BLaER1 (cell line): ENCODE measurements at regions not wholly inside any gene's neighbourhood (a gene's known extent, or its start where the extent isn't known, plus 50 kb on each side); places are given as distances from the start of the nearest gene placed in this dataset.

ENCODE experiments used
- H3K27ac ChIP-seq: shearing (Covaris generic); formaldehyde crosslinking; 2 replicates; pipeline ENCODE4 v1.8.1; 2022
- H3K27me3 ChIP-seq: shearing (Covaris generic); formaldehyde crosslinking; 2 replicates; pipeline ENCODE4 v1.8.1; 2022
- H3K36me3 ChIP-seq: shearing (Covaris generic); formaldehyde crosslinking; 2 replicates; pipeline ENCODE4 v1.8.1; 2022
- H3K4me1 ChIP-seq: shearing (Covaris generic); formaldehyde crosslinking; 2 replicates; pipeline ENCODE4 v1.8.1; 2022
- H3K4me2 ChIP-seq: shearing (Covaris generic); formaldehyde crosslinking; 2 replicates; pipeline ENCODE4 v1.8.1; 2022
- H3K4me3 ChIP-seq: shearing (Covaris generic); formaldehyde crosslinking; 2 replicates; pipeline ENCODE4 v1.8.1; 2022
- H3K9ac ChIP-seq: shearing (Covaris generic); formaldehyde crosslinking; 2 replicates; pipeline ENCODE4 v1.8.1; 2022
- H3K9me3 ChIP-seq: shearing (Covaris generic); formaldehyde crosslinking; 2 replicates; pipeline ENCODE4 v1.8.1; 2022
- H4K20me1 ChIP-seq: shearing (Covaris generic); formaldehyde crosslinking; 2 replicates; pipeline ENCODE4 v1.8.1; 2022
- Cebpa-rat ChIP-seq: shearing (Covaris generic); IDR thresholded peaks from 2 replicates; pipeline ENCODE4 v1.8.1; 2022

DNA sequence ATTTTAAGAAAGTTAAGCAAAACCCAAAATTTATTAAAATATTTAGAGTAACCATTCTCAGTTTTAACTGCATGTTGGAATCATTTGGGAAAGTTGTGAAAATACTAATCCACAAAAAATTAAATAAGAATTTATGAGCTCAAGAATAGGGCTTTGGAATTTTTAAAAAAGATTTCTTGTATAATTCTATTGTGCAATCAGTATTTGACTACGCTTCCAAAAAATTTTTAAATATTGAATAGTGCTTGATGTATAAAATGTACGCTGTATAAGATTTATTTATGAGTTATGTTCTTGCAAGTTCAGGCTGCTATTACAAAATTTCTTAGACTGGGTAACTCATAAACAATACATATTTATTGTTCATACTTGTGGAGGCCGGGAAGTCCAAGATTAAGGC lies 571.7 kb downstream of the MMUT start:
- Histone ChIP-seq H3K4me1 (no peaks in the 10 kb centered on the region), H3K9ac (no peak overlapping the region), H3K4me3 (no peak overlapping the region), H4K20me1 (no peaks in the 10 kb centered on the region), H3K27me3 (no peaks in the 10 kb centered on the region), H3K36me3 (no peaks in the 10 kb centered on the region), H3K9me3 (no peaks in the 10 kb centered on the region), H3K4me2 (no peak overlapping the region), H3K27ac (no peak overlapping the region)
- no peak for TF ChIP-seq Cebpa-rat

DNA sequence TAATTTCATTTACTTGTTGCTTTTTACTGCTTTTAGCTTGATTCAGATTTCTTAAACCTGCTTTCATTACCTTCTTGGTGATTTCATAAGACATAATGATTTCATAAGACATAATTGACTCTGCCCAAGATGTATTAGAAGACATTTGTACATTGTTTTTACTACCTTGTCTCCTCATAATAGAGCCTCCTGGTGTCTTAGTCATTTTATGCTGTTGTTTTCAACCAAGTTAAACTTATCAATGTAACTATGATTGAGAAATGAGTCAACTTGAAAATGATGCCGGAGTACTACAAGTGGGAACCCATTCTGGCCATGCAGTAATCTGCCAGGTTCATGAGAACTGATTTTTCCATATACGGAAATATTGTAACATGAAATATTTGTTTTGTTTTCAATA lies 573.6 kb downstream of the MMUT start:
- Histone ChIP-seq H3K36me3 (no peaks in the 10 kb centered on the region), H3K27me3 (no peaks in the 10 kb centered on the region), H3K4me3 (no peak overlapping the region), H3K4me2 (no peak overlapping the region), H3K27ac (no peak overlapping the region), H3K9me3 (no peaks in the 10 kb centered on the region), H4K20me1 (no peaks in the 10 kb centered on the region), H3K4me1 (no peaks in the 10 kb centered on the region), H3K9ac (no peak overlapping the region)
- TF ChIP-seq Cebpa-rat = no peak

DNA sequence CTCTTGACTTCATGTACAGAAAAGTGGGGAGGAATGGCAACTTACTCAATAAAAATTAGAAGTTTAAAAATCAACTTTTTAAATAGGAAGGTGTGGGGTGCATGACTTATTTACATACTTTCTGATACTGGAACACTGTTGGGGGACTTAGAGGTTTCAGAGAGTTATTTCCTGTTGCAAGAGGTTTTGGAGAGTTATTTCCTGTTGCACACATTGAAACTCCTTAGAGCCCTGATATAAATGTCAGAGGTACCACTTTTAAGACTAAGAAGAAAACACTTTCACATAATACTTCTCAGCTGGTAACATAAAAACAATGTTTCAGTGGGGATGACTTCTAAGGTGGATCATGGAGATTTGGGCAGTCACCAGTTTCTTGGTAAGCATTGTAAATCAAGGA lies 579.9 kb downstream of the MMUT start:
- no peak overlapping the region for H3K9ac ChIP-seq
- no peak overlapping the region for H3K4me3 ChIP-seq
- peak overlapping the region; percentile 38; the same call in 1 of the 2 replicates for H3K27ac ChIP-seq
- no peaks in the 10 kb centered on the region for H3K27me3 ChIP-seq
- H3K4me2 ChIP-seq = peak overlapping the region; percentile 56
- H3K9me3 ChIP-seq = no peaks in the 10 kb centered on the region
- H3K36me3 ChIP-seq = no peaks in the 10 kb centered on the region
- peaks cover 10% of the 10 kb centered on the region for H3K4me1 ChIP-seq
- no peaks in the 10 kb centered on the region for H4K20me1 ChIP-seq
- no peak for TF ChIP-seq Cebpa-rat

DNA sequence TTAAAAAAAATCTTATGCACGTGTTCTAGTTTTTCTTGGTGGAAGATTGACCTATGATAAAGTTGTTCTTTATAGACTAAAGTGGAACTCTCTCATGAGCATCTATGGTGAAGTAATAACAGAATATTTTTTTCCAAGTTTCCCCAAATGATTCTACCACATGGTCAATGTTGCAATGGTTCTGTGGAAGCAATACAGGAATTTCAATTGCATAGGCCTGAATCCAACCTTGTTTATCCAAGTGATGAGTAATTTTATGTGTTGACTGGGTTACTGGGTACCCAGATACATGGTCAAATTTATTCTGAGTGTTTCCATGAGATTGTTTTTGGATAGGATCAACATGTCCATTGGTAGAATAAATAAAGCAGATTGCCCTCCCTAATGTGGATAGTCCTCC lies 581.5 kb downstream of the MMUT start:
- no peaks in the 10 kb centered on the region for H3K36me3 ChIP-seq
- H3K27ac ChIP-seq = no peak overlapping the region

DNA sequence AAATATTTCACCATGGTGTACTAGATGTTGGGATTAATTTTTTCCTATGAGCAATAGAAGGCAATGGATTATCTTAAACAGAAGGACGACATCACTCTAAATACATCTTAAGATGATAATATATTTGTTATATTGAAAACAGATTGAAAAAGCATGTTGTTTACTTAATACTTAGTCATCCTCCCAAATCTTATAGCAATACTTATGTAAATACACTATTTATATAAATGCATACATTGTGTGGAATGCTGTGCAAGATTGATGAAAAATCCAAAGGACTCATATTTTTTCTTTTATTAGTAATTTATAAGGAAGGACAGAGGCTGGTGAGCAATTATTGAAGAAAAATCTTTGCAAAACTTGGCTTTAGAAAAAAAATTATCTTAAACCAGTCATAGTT lies 593.5 kb downstream of the MMUT start:
- Histone ChIP-seq H3K4me3 (no peak overlapping the region), H3K4me1 (no peaks in the 10 kb centered on the region), H3K27ac (no peak overlapping the region), H3K36me3 (no peaks in the 10 kb centered on the region), H3K9ac (no peak overlapping the region), H3K9me3 (no peaks in the 10 kb centered on the region), H3K27me3 (no peaks in the 10 kb centered on the region), H3K4me2 (no peak overlapping the region), H4K20me1 (no peaks in the 10 kb centered on the region)
- TF ChIP-seq Cebpa-rat = no peak

More for the DNA sequence above, 581.5 kb downstream of the MMUT start:
- Histone ChIP-seq H3K4me2 (no peak overlapping the region), H3K4me3 (no peak overlapping the region), H3K27me3 (no peaks in the 10 kb centered on the region), H3K9ac (no peak overlapping the region), H3K9me3 (no peaks in the 10 kb centered on the region), H4K20me1 (no peaks in the 10 kb centered on the region), H3K4me1 (peaks cover 10% of the 10 kb centered on the region)
- TF ChIP-seq Cebpa-rat = no peak

DNA sequence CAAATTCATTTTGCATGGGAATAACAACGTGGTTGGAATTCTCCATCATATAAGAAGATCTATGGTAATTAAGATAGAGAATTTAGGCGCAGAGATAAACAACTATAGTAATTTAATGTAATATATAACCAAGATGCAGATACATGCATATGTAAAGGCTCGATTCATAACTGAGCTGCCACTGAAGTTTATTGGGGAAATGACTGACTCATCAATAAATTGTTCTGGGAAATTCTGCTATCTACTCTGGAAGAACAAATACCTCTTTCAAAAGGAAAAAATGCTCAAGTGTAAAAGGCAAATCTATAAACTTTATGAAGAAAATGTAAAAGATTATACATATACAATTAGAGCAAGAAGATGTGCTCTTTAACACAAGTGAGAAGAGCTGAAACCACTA lies 596.4 kb downstream of the MMUT start:
- peaks cover 7% of the 10 kb centered on the region for H3K9me3 ChIP-seq
- no peaks in the 10 kb centered on the region for H3K4me1 ChIP-seq
- H3K4me2 ChIP-seq = no peak overlapping the region
- H3K27me3 ChIP-seq = no peaks in the 10 kb centered on the region
- no peak overlapping the region for H3K4me3 ChIP-seq
- H4K20me1 ChIP-seq = no peaks in the 10 kb centered on the region
- H3K9ac ChIP-seq = no peak overlapping the region
- TF ChIP-seq Cebpa-rat = no peak
- H3K36me3 ChIP-seq = no peaks in the 10 kb centered on the region
- no peak overlapping the region for H3K27ac ChIP-seq

DNA sequence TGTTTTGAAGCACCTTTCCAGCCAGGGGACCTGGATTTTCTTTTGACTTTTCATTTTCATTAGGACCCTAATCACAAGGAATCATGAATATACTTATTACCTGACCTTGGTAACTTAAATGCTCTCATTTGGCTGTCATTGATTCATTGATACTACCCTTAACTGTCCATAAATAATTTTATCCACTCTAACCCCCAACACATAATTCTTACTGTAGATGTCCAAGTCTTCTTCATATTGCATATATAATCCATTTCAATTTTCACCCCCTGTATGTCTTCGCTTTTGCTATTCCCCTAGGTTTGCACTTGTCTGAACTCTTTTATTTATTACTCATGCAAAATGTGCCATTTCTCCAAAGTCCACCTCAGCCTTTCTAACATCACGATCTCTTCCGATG lies 602.9 kb downstream of the MMUT start:
- no peak for TF ChIP-seq Cebpa-rat
- Histone ChIP-seq H3K9me3 (peaks cover 7% of the 10 kb centered on the region), H3K36me3 (no peaks in the 10 kb centered on the region), H3K27ac (no peak overlapping the region), H4K20me1 (no peaks in the 10 kb centered on the region), H3K27me3 (no peaks in the 10 kb centered on the region), H3K4me3 (no peak overlapping the region), H3K4me1 (no peaks in the 10 kb centered on the region), H3K4me2 (no peak overlapping the region), H3K9ac (no peak overlapping the region)

DNA sequence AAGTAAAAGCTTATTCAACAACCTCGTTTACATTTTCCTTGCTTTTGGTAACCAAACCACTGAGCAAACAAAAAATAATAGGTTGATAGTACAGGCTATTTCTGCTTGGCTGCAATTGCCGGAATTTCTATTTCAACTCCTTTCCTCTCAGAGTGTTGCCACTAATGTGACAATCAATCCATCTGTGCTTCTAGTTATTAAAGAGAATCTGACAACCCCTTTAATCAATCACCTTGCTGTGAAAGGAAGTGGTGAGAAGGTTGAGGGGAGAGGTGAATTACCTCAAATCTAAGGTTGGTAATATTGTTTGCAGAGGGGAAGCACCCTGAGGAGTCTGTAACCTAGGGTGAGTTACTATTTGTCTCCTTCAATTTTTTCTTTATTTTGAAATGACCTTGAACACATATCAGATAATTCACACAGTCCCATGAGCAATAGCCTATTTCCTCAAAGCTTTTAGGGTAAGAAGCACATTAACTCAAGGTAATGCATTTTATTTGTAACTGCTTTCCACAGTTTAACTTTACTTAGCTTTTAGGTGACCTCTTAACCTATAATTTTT lies 603.4 kb downstream of the MMUT start:
- Histone ChIP-seq H3K4me1 (no peaks in the 10 kb centered on the region), H3K9me3 (peaks cover 7% of the 10 kb centered on the region), H3K27ac (no peak overlapping the region), H3K4me2 (no peak overlapping the region), H4K20me1 (no peaks in the 10 kb centered on the region), H3K36me3 (no peaks in the 10 kb centered on the region), H3K9ac (no peak overlapping the region), H3K4me3 (no peak overlapping the region), H3K27me3 (no peaks in the 10 kb centered on the region)
- no peak for TF ChIP-seq Cebpa-rat

DNA sequence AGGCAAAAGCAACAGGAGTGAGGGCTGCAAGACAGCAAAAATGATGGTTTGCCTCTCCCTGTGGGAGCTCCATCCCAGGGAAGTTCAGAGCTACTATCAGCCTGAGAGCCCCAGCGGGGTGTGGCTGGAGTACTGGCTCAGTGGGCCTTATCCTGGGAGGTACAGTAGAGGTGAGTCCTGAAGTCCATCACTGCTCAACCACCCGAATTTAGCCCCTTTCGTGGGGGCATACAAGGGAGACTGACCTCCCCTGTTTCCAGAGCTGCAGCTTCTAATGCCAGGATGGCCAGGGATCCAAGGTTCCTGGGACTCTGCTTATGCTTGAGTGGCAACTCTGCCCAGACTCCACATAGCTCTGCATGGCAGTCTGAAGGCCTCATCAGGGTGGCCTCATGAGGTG lies 617.8 kb downstream of the MMUT start:
- Histone ChIP-seq H3K4me2 (no peak overlapping the region), H3K27ac (no peak overlapping the region), H3K9ac (no peak overlapping the region), H3K27me3 (no peaks in the 10 kb centered on the region), H3K36me3 (no peaks in the 10 kb centered on the region), H3K9me3 (peaks cover 27% of the 10 kb centered on the region), H3K4me3 (no peak overlapping the region), H3K4me1 (no peaks in the 10 kb centered on the region), H4K20me1 (no peaks in the 10 kb centered on the region)
- no peak for TF ChIP-seq Cebpa-rat

DNA sequence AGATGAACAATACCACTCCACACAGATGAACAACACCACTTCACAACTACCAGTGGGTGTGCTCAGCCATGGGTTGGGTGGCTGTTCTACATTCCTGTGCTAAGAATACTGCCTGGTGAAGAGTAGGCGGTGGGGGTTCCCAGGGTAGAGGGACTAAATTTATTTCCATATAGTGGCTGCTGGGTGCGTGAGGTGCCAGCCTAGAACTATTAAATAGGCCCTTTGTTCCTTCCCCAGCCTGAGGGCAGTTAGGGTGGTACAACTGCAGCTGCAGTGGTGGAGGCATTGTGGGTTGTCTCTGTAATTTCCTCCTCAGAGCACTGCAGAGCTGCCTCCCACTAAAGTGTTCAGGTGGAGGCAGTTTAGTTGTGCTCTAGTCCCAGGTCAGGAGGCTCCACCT lies 618.4 kb downstream of the MMUT start:
- H3K9ac ChIP-seq = no peak overlapping the region
- no peak overlapping the region for H3K4me2 ChIP-seq
- no peaks in the 10 kb centered on the region for H3K27me3 ChIP-seq
- TF ChIP-seq Cebpa-rat = no peak
- H4K20me1 ChIP-seq = no peaks in the 10 kb centered on the region
- H3K9me3 ChIP-seq = peaks cover 29% of the 10 kb centered on the region
- no peak overlapping the region for H3K27ac ChIP-seq
- no peaks in the 10 kb centered on the region for H3K36me3 ChIP-seq
- H3K4me1 ChIP-seq = no peaks in the 10 kb centered on the region
- H3K4me3 ChIP-seq = no peak overlapping the region

DNA sequence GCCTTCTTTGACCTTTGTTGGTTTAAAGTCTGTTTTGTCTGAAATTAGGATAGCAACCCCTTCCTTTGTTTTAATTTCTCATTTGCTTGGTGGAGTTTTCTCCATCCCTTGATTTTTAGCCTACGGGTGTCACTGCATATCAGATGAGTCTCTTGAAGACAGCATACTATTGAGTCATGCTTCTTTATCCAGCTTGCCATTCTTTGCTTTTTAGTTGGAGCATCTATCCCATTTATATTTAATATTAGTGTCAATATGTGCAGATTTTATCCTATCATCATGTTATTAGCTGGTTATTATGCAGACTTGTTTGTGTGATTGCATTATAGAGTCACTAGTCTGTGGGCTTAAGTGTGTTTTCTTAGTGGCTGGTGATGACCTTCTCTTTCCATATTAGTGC lies 622.2 kb downstream of the MMUT start:
- H3K36me3 ChIP-seq = no peaks in the 10 kb centered on the region
- no peaks in the 10 kb centered on the region for H3K27me3 ChIP-seq
- H3K4me3 ChIP-seq = no peak overlapping the region
- no peak overlapping the region for H3K4me2 ChIP-seq
- no peak for TF ChIP-seq Cebpa-rat
- H4K20me1 ChIP-seq = no peaks in the 10 kb centered on the region
- no peaks in the 10 kb centered on the region for H3K4me1 ChIP-seq
- no peak overlapping the region for H3K9ac ChIP-seq
- peaks cover 31% of the 10 kb centered on the region for H3K9me3 ChIP-seq
- H3K27ac ChIP-seq = no peak overlapping the region
